ENCODE measurements at regions not wholly inside any gene's neighbourhood (a gene's known extent, or its start where the extent isn't known, plus 50 kb on each side); places are given as distances from the start of the nearest gene placed in this dataset.

DNA sequence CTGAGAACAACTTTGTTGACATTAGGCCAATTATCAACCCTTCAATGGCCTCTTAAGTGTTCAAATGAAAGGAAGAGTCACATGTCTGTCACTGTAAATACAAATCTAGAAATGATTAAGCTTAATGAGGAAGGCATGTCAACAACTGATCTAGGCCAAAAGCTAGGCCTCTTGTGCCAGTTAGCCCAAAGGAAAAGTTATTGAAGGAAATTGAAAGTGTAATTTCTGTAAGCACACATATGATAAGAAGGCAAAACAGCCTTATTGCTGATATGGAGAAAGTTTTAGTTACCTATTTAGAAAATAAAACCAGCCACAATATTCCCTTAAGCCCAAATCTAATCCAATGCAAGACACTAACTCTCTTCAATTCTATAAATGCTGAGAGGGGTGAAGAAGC lies 604.7 kb downstream of the SLITRK6 start:
- Mint-ChIP-seq H3K4me3 (no peak overlapping the region), H3K36me3 (ENCODE audit: low read depth) (no peaks in the 10 kb centered on the region), H3K27ac (no peak overlapping the region), H3K9me3 (peaks cover 18% of the 10 kb centered on the region), H3K27me3 (no peaks in the 10 kb centered on the region), H3K4me1 (no peaks in the 10 kb centered on the region)
- no peak for ATAC-seq (ENCODE audit: low read depth)
- intact Hi-C loops (cut with micrococcal nuclease): no loop called here
- TF ChIP-seq, protein P1, sequence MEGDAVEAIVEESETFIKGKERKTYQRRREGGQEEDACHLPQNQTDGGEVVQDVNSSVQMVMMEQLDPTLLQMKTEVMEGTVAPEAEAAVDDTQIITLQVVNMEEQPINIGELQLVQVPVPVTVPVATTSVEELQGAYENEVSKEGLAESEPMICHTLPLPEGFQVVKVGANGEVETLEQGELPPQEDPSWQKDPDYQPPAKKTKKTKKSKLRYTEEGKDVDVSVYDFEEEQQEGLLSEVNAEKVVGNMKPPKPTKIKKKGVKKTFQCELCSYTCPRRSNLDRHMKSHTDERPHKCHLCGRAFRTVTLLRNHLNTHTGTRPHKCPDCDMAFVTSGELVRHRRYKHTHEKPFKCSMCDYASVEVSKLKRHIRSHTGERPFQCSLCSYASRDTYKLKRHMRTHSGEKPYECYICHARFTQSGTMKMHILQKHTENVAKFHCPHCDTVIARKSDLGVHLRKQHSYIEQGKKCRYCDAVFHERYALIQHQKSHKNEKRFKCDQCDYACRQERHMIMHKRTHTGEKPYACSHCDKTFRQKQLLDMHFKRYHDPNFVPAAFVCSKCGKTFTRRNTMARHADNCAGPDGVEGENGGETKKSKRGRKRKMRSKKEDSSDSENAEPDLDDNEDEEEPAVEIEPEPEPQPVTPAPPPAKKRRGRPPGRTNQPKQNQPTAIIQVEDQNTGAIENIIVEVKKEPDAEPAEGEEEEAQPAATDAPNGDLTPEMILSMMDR (IDR thresholded peaks at IDR 0.05): no peak
- no peak for DNase-seq
- ChIA-PET CTCF (no interaction called here), POLR2A (no interaction called here)

DNA sequence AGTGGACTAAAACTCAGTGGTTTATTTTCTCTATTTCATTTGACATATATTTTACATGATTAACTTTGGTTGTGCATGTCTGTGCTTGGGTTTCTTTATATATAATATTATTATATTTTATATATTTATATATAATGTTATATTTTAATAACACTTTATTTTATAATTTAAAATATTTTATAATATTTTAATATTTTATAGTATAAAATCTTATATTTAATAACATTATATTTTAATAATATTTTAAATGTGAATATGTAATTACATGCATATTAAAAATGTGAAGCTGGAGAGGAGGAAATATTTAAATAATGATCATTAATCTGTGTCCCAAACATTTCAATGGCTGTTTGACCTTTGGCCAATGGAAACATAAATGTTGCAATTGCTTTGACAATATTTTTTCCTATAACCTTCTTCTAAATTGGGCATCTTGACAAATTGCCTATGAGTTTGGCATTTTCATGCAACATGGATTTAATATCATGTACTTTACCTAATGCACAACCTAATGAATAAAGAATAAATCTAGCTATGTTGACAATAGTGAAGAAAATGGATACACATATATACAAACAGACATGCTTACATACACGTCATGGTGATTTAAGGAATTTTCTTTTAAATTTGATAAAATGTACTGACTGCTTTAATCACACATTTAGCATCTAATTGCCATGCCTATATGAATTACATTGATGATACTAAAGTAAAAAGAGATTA lies 607.1 kb downstream of the SLITRK6 start:
- peaks cover 17% of the 10 kb centered on the region for H3K9me3 Mint-ChIP-seq
- no peak overlapping the region for H3K27ac Mint-ChIP-seq
- TF ChIP-seq, protein P1 (IDR thresholded peaks at IDR 0.05): no peak
- no peak for DNase-seq
- no peaks in the 10 kb centered on the region for H3K36me3 Mint-ChIP-seq (ENCODE audit: low read depth)
- H3K4me3 Mint-ChIP-seq: no peak overlapping the region
- no peaks in the 10 kb centered on the region for H3K4me1 Mint-ChIP-seq
- ChIA-PET POLR2A (no interaction called here), CTCF (no interaction called here)
- H3K27me3 Mint-ChIP-seq: no peaks in the 10 kb centered on the region
- intact Hi-C loops (cut with micrococcal nuclease): no loop called here
- no peak for ATAC-seq (ENCODE audit: low read depth)

DNA sequence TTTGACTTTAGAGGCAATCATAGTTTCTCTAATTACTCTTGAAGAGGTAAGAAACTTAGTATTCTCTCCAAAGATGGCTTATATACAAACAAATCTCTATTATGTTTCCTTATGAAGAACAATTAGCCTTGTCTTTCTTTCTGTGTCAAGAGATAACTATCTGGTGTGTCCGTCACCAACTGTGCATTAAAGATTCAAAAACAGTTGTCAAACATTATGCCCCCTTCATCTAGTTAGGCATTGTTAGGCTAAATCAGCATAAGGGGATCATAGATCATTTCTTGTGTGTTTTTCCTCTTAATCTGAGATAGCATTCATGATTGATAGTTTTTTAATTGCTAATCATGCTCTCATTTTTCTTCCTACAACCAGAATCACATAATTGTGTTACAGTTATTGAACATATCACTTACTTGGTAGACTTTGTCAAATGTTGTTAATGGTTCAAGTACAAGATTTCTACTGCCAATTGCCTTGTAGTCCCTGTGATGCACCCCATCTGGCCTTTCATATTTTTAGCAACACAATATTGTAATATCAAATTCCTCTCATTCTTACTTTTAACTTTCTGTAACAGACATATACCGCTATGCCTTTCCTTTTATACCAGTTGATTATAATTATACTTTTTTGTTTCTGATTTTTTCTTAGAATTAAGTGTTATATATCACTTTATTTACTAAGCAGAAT lies 612.7 kb downstream of the SLITRK6 start:
- H3K9me3 Mint-ChIP-seq: peaks cover 21% of the 10 kb centered on the region
- no peaks in the 10 kb centered on the region for H3K36me3 Mint-ChIP-seq (ENCODE audit: low read depth)
- intact Hi-C loops (cut with micrococcal nuclease): no loop called here
- CTCF ChIA-PET: no interaction called here
- H3K27me3 Mint-ChIP-seq: no peaks in the 10 kb centered on the region
- H3K4me3 Mint-ChIP-seq: no peak overlapping the region
- POLR2A ChIA-PET: no interaction called here
- TF ChIP-seq, protein P1 (IDR thresholded peaks at IDR 0.05): no peak
- DNase-seq: no peak
- H3K27ac Mint-ChIP-seq: no peak overlapping the region
- no peak for ATAC-seq (ENCODE audit: low read depth)
- H3K4me1 Mint-ChIP-seq: no peaks in the 10 kb centered on the region

DNA sequence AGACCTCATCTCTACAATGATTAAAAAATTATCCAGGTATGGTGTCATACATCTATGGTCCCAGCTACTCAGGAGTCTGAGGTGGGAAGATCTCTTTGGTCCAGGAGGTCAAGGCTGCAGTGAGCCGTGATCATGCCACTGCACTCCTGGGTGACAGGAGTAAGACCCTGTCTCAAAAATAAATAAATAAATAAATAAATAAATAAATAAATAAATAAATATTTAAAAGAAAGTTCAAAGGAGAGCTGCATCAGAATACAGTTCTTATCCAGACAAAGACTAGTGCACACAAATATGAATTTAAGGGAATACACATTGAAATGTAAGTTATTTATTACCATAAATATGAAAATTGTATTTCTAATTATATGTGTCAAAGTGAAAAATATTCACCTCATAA lies 624.9 kb downstream of the SLITRK6 start:
- Mint-ChIP-seq H3K9me3 (peaks cover 13% of the 10 kb centered on the region), H3K27me3 (no peaks in the 10 kb centered on the region), H3K4me1 (no peaks in the 10 kb centered on the region), H3K36me3 (ENCODE audit: low read depth) (no peaks in the 10 kb centered on the region), H3K27ac (no peak overlapping the region), H3K4me3 (no peak overlapping the region)
- TF ChIP-seq, protein P1 (IDR thresholded peaks at IDR 0.05): no peak
- DNase-seq (no peak), ATAC-seq (ENCODE audit: low read depth) (no peak)
- intact Hi-C loops (cut with micrococcal nuclease): no loop called here
- CTCF ChIA-PET: no interaction called here
- POLR2A ChIA-PET: no interaction called here

DNA sequence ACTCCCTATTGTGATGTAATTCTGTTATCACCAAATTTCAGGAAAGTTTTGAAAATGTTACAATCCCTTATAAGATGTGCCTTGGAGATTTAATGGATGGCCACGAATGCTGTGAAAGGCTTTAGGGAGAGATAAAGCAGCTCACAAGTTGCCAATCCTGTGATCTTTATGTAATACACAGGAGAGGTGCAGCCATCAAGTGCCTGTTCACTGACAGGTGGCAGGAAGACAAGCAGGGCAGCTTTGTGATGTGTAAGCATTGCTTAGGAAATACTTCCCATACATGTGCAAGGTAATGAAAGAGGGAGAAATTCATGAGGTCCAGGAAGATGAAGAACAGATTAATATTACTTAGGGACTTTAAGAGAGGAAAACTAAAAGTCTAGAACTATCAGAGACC lies 628.8 kb downstream of the SLITRK6 start:
- Mint-ChIP-seq H3K27ac (no peak overlapping the region), H3K9me3 (peaks cover 9% of the 10 kb centered on the region), H3K4me1 (no peaks in the 10 kb centered on the region), H3K36me3 (ENCODE audit: low read depth) (no peaks in the 10 kb centered on the region), H3K4me3 (no peak overlapping the region), H3K27me3 (no peaks in the 10 kb centered on the region)
- DNase-seq: no peak
- ATAC-seq (ENCODE audit: low read depth): no peak
- POLR2A ChIA-PET: no interaction called here
- intact Hi-C loops (cut with micrococcal nuclease): no loop called here
- CTCF ChIA-PET: no interaction called here
- TF ChIP-seq, protein P1 (IDR thresholded peaks at IDR 0.05): no peak

Measured in activated B cell treated with CpG ODN at 0.5 μM for 24 hours (primary cell).